Transverse colon (tissue), 4 donors: ENCODE measurements at regions not wholly inside any gene's neighbourhood (a gene's known extent, or its start where the extent isn't known, plus 50 kb on each side); places are given as distances from the start of the nearest gene placed in this dataset.
"Not testable (repeated sequence)": the region's sequence is repeated elsewhere in the genome, so short reads cannot be mapped to it uniquely, and the experiment has no call there.

Experiments used
- DNase-seq: peaks from one replicate; pipeline ENCODE4 v3.0.0-alpha.2; 2019
- H3K27ac ChIP-seq, 4 donors: fragments of 200-600 bp; sonication (generic); 2 replicates each; pipeline ENCODE4 v1.5.1; 2016 to 2018; ENCODE audit warnings: inconsistent platforms in 4 of 4
- H3K27me3 ChIP-seq: fragments of 200-600 bp; sonication (generic); 2 replicates; pipeline ENCODE4 v1.5.1; 2017; ENCODE audit warnings: inconsistent platforms
- H3K36me3 ChIP-seq, 4 donors: fragments of 200-600 bp; sonication (generic); 2 replicates each; pipeline ENCODE4 v1.5.1; 2017 to 2019; ENCODE audit warnings: inconsistent platforms in 4 of 4
- H3K4me1 ChIP-seq, 4 donors: fragments of 200-600 bp; sonication (generic); 2 replicates each; pipeline ENCODE4 v1.5.1; 2017 to 2020; ENCODE audit warnings: inconsistent platforms in 4 of 4
- H3K4me3 ChIP-seq, 4 donors: fragments of 200-600 bp; sonication (generic); 1 replicate in 1 of 4; 2 replicates in 3 of 4; pipeline versions ENCODE4 v1.5.1 to v1.6.1; 2017 to 2019; ENCODE audit warnings: inconsistent platforms in 4 of 4
- H3K9me3 ChIP-seq, 2 donors: fragments of 200-600 bp; sonication (generic); 2 replicates each; pipeline ENCODE4 v1.5.1; 2017 to 2019; ENCODE audit warnings: inconsistent platforms in 2 of 2
- CTCF ChIP-seq, 5 experiments: fragments of 200-600 bp in 3 of 5; fragments of 450-650 bp in 2 of 5; sonication (generic) in 3 of 5; IDR thresholded peaks; 1 replicate in 2 of 5; 2 replicates in 3 of 5; pipeline ENCODE4 v1.5.1; 2016 to 2017; ENCODE audit warnings: antibody characterized with exemption in 5 of 5, inconsistent platforms in 3 of 5, mild to moderate bottlenecking in 2 of 5, moderate library complexity in 1 of 5
- EP300 ChIP-seq: sonication (generic); formaldehyde crosslinking; IDR thresholded peaks from one replicate; pipeline ENCODE4 v1.6.1; 2017; ENCODE audit warnings: antibody characterized with exemption, low read depth
- POLR2A ChIP-seq: fragments of 450-650 bp; IDR thresholded peaks from one replicate; pipeline ENCODE4 v1.6.1; 2016; ENCODE audit warnings: antibody characterized with exemption, mild to moderate bottlenecking, moderate library complexity
- POLR2AphosphoS5 ChIP-seq, 3 donors: sonication (generic); formaldehyde crosslinking; IDR thresholded peaks; one replicate each; pipeline ENCODE4 v1.6.1; 2016; ENCODE audit warnings: antibody characterized with exemption in 3 of 3
- WGBS, 2 donors: methylation state at CpG; one replicate each; pipeline ENCODE4 v1.1.5; 2018; ENCODE audit warnings: low coverage in 1 of 2; 5-methylcytosine and 5-hydroxymethylcytosine counted together
- in situ Hi-C, 4 donors: fragments of 200-750 bp; cut with MboI; loops; one replicate each; pipeline versions ENCODE4 v1.15.0 to v1.15.1; 2017; ENCODE audit warnings: low sequenced_read_pairs in 3 of 4, low pct_ligation_motif_present in 1 of 4, low pct_unique_long_range_greater_than_20kb in 1 of 4
- intact Hi-C: fragments of 100-400 bp; cut with DNase I; formaldehyde crosslinking; loops from one replicate; pipeline ENCODE4 v1.15.1; 2023; ENCODE audit warnings: low total_unique reads

- no peaks in the 10 kb centered on the region for H3K27me3 ChIP-seq
- H3K36me3 ChIP-seq: no peaks in the 10 kb centered on the region
- H3K9me3 ChIP-seq: peaks cover 6% of the 10 kb centered on the region in 2 donors
- WGBS, 2 donors: 91 to 96% methylated on average over 1 of the region's 1 CpG
- H3K4me1 ChIP-seq: no peaks in the 10 kb centered on the region
- intact Hi-C loops: no loop called here
- in situ Hi-C loops: no loop called here
- TF ChIP-seq CTCF (IDR thresholded peaks at IDR 0.05) (no peak), POLR2A (no peak), EP300 (no peak), POLR2AphosphoS5 (IDR thresholded peaks at IDR 0.05) (no peak)
- no peak overlapping the region for H3K27ac ChIP-seq
- no peak for DNase-seq
- H3K4me3 ChIP-seq: no peak overlapping the region
Observed at GRCh38 chr6:140192018-140192417, 817.6 kb upstream of the CITED2 start.

GRCh38 chr6:140189263-140189662 is 814.8 kb upstream of the CITED2 start:
- DNase-seq, H3K27ac ChIP-seq, H3K4me3 ChIP-seq, H3K4me1 ChIP-seq, H3K27me3 ChIP-seq, intact Hi-C loops, in situ Hi-C loops, H3K36me3 ChIP-seq, H3K9me3 ChIP-seq: not testable (repeated sequence)
- WGBS, 2 donors: 40 to 80% methylated on average over 1 of the region's 1 CpG

- Histone ChIP-seq H3K27me3 (no peaks in the 10 kb centered on the region), H3K4me1 (no peaks in the 10 kb centered on the region), H3K9me3 (no peaks in the 10 kb centered on the region), H3K27ac (no peak overlapping the region), H3K4me3 (no peak overlapping the region), H3K36me3 (no peaks in the 10 kb centered on the region)
- intact Hi-C loops: no loop called here
- DNase-seq: no peak
- TF ChIP-seq POLR2A (no peak), CTCF (IDR thresholded peaks at IDR 0.05) (no peak), EP300 (no peak)
- in situ Hi-C loops: no loop called here
Observed at GRCh38 chr6:140185991-140186390, 811.5 kb upstream of the CITED2 start.

- intact Hi-C loops (no loop called here), in situ Hi-C loops (no loop called here)
- H3K4me3 ChIP-seq: no peak overlapping the region
- H3K4me1 ChIP-seq: no peaks in the 10 kb centered on the region
- TF ChIP-seq POLR2A: no peak
- no peak for TF ChIP-seq POLR2AphosphoS5 (IDR thresholded peaks at IDR 0.05)
- TF ChIP-seq CTCF (IDR thresholded peaks at IDR 0.05): no peak
- no peak for TF ChIP-seq EP300
- H3K27me3 ChIP-seq: no peaks in the 10 kb centered on the region
- H3K27ac ChIP-seq: no peak overlapping the region
- no peak for DNase-seq
- H3K9me3 ChIP-seq: no peaks in the 10 kb centered on the region
- no peaks in the 10 kb centered on the region for H3K36me3 ChIP-seq
Observed at GRCh38 chr6:140183881-140184280, 809.4 kb upstream of the CITED2 start.

- Histone ChIP-seq H3K36me3 (no peaks in the 10 kb centered on the region), H3K27ac (no peak overlapping the region), H3K27me3 (no peaks in the 10 kb centered on the region), H3K9me3 (no peaks in the 10 kb centered on the region), H3K4me1 (no peaks in the 10 kb centered on the region), H3K4me3 (no peak overlapping the region)
- TF ChIP-seq CTCF (IDR thresholded peaks at IDR 0.05) (no peak), EP300 (no peak), POLR2AphosphoS5 (IDR thresholded peaks at IDR 0.05) (no peak), POLR2A (no peak)
- intact Hi-C loops (no loop called here), in situ Hi-C loops (no loop called here)
- WGBS, 2 donors: 82 to 93% methylated on average over 2 of the region's 2 CpGs
- no peak for DNase-seq
Observed at GRCh38 chr6:140182821-140183220, 808.4 kb upstream of the CITED2 start.
